NCI-H2029 treated with DMSO at 0.1 percent for 48 hours (cell line): ENCODE measurements at regions not wholly inside any gene's neighbourhood (a gene's known extent, or its start where the extent isn't known, plus 50 kb on each side); places are given as distances from the start of the nearest gene placed in this dataset.

ENCODE experiments used
- DNase-seq: peaks from one replicate; lab custom pipeline; 2025; lab: John Stamatoyannopoulos, UW

GRCh38 chr2:172204309-172204708, 101.6 kb upstream of the DLX2 start:
- no peak for DNase-seq

GRCh38 chr2:172204762-172205161, 102.1 kb upstream of the DLX2 start:
- DNase-seq: no peak

GRCh38 chr2:172205292-172205691, 102.6 kb upstream of the DLX2 start:
- DNase-seq: no peak

GRCh38 chr2:172207911-172208310, 105.2 kb upstream of the DLX2 start:
- no peak for DNase-seq

GRCh38 chr2:172208791-172209325, 106.2 kb upstream of the DLX2 start:
- DNase-seq: no peak

GRCh38 chr2:172210599-172210998, 107.9 kb upstream of the DLX2 start:
- DNase-seq: no peak

- DNase-seq: no peak
Measured at GRCh38 chr2:172211512-172211911, 108.8 kb upstream of the DLX2 start.

GRCh38 chr2:172213116-172213860, 110.6 kb upstream of the DLX2 start:
- DNase-seq: no peak

GRCh38 chr2:172214252-172214651, 111.6 kb upstream of the DLX2 start:
- no peak for DNase-seq

- DNase-seq: no peak
Measured at GRCh38 chr2:172215172-172215935, 112.7 kb upstream of the DLX2 start.

GRCh38 chr2:172215936-172216335, 113.2 kb upstream of the DLX2 start:
- no peak for DNase-seq

GRCh38 chr2:172216477-172216876, 113.8 kb upstream of the DLX2 start:
- no peak for DNase-seq

GRCh38 chr2:172219201-172219600, 116.5 kb upstream of the DLX2 start:
- no peak for DNase-seq

- no peak for DNase-seq
Measured at GRCh38 chr2:172220121-172220520, 117.4 kb upstream of the DLX2 start.

- DNase-seq: no peak
Measured at GRCh38 chr2:172223601-172224054, 120.9 kb upstream of the DLX2 start.

GRCh38 chr2:172225786-172226185, 123.1 kb upstream of the DLX2 start:
- no peak for DNase-seq

GRCh38 chr2:172226244-172227061, 123.8 kb upstream of the DLX2 start:
- no peak for DNase-seq

GRCh38 chr2:172227719-172228118, 125.0 kb upstream of the DLX2 start:
- DNase-seq: no peak

- DNase-seq: no peak
Measured at GRCh38 chr2:172228177-172228808, 125.6 kb upstream of the DLX2 start.

- DNase-seq: no peak
Measured at GRCh38 chr2:172229125-172229524, 126.4 kb upstream of the DLX2 start.

- no peak for DNase-seq
Measured at GRCh38 chr2:172230332-172230888, 127.7 kb upstream of the DLX2 start.
